ENCODE measurements at regions not wholly inside any gene's neighbourhood (a gene's known extent, or its start where the extent isn't known, plus 50 kb on each side); places are given as distances from the start of the nearest gene placed in this dataset.
A peak's percentile ranks its signal among the peaks of the same experiment; 100 is the strongest.

- no peak for DNase-seq
- Histone ChIP-seq H3K4me1 (no peaks in the 10 kb centered on the region), H3K4me3 (ENCODE audit: low read depth, low read length) (no peak overlapping the region), H3K27me3 (no peaks in the 10 kb centered on the region), H3K36me3 (no peaks in the 10 kb centered on the region), H3K9me3 (no peaks in the 10 kb centered on the region)
- no peak for TF ChIP-seq CTCF (IDR thresholded peaks at IDR 0.05; ENCODE audit: low read depth, low read length)
Measured at GRCh38 chr4:181216501-181216900, 1026.7 kb upstream of the TENM3 start.

GRCh38 chr4:181219783-181220416, 1023.3 kb upstream of the TENM3 start:
- no peaks in the 10 kb centered on the region; the same call in none of the 2 replicates for H3K4me1 ChIP-seq
- no peak for DNase-seq
- H3K27me3 ChIP-seq, result no peaks in the 10 kb centered on the region
- no peak for TF ChIP-seq CTCF (IDR thresholded peaks at IDR 0.05; ENCODE audit: low read depth, low read length)
- no peaks in the 10 kb centered on the region for H3K36me3 ChIP-seq
- no peaks in the 10 kb centered on the region for H3K9me3 ChIP-seq
- H3K4me3 ChIP-seq (ENCODE audit: low read depth, low read length), result no peak overlapping the region

GRCh38 chr4:181224852-181225251, 1018.4 kb upstream of the TENM3 start:
- H3K4me3 ChIP-seq (ENCODE audit: low read depth, low read length), result no peak overlapping the region
- no peaks in the 10 kb centered on the region for H3K36me3 ChIP-seq
- DNase-seq, result no peak
- peaks cover 4% of the 10 kb centered on the region for H3K4me1 ChIP-seq
- no peaks in the 10 kb centered on the region for H3K9me3 ChIP-seq
- no peaks in the 10 kb centered on the region for H3K27me3 ChIP-seq
- TF ChIP-seq CTCF (IDR thresholded peaks at IDR 0.05; ENCODE audit: low read depth, low read length), result no peak

- H3K9me3 ChIP-seq, result no peaks in the 10 kb centered on the region
Measured at GRCh38 chr4:181225616-181226261, 1017.5 kb upstream of the TENM3 start.

GRCh38 chr4:181234951-181235680, 1008.1 kb upstream of the TENM3 start:
- Histone ChIP-seq H3K27me3 (no peaks in the 10 kb centered on the region), H3K4me1 (peaks cover 14% of the 10 kb centered on the region), H3K4me3 (ENCODE audit: low read depth, low read length) (peak overlapping the region; percentile 32), H3K9me3 (no peaks in the 10 kb centered on the region), H3K36me3 (no peaks in the 10 kb centered on the region)
- TF ChIP-seq CTCF (IDR thresholded peaks at IDR 0.05; ENCODE audit: low read depth, low read length), result no peak
- peak; percentile 53 for DNase-seq

More at GRCh38 chr4:181225616-181226261, 1017.5 kb upstream of the TENM3 start:
- DNase-seq, result no peak
- Histone ChIP-seq H3K4me3 (ENCODE audit: low read depth, low read length) (no peak overlapping the region), H3K27me3 (no peaks in the 10 kb centered on the region), H3K36me3 (no peaks in the 10 kb centered on the region), H3K4me1 (peaks cover 4% of the 10 kb centered on the region)
- no peak for TF ChIP-seq CTCF (IDR thresholded peaks at IDR 0.05; ENCODE audit: low read depth, low read length)

- DNase-seq, result peak; percentile 53
- H3K36me3 ChIP-seq, result no peaks in the 10 kb centered on the region
- no peaks in the 10 kb centered on the region for H3K9me3 ChIP-seq
- peaks cover 13% of the 10 kb centered on the region for H3K4me1 ChIP-seq
- H3K27me3 ChIP-seq, result no peaks in the 10 kb centered on the region
- H3K4me3 ChIP-seq (ENCODE audit: low read depth, low read length), result no peak overlapping the region
- no peak for TF ChIP-seq CTCF (IDR thresholded peaks at IDR 0.05; ENCODE audit: low read depth, low read length)
Measured at GRCh38 chr4:181245326-181245725, 997.9 kb upstream of the TENM3 start.
